ENCODE measurements at regions not wholly inside any gene's neighbourhood (a gene's known extent, or its start where the extent isn't known, plus 50 kb on each side); places are given as distances from the start of the nearest gene placed in this dataset.

Small RNA genes lying in the stretch of these regions (small RNA-seq; reads per million reads assigned to genes)
- gene RF00002 (ENCODE audit: low read depth) = 1.7 reads per million
